Kidney glomerular epithelial cell (primary cell): ENCODE measurements at regions not wholly inside any gene's neighbourhood (a gene's known extent, or its start where the extent isn't known, plus 50 kb on each side); places are given as distances from the start of the nearest gene placed in this dataset.

ENCODE experiments used
- DNase-seq: peaks from one replicate; lab custom pipeline; 2025; lab: John Stamatoyannopoulos, UW

DNA sequence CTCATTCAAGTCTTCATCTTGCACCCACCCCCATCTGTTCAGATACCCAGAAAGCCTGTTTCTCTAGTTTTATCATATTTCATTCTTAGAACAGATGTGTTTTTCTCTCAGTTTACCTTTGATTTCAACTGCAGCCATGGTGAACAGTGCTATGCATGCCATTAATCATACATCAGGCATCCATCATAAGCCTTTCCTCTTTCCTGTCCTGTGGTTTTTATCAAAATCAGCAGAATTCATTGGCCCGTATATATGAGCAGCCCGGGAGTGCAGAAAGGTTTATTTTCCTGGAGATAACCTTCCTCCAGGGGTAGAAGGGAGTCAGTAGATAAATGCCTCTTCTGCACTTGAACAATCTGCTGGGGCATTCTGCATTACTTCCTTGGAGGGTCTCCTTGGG, 65.7 kb downstream of the IL21 start:
- no peak for DNase-seq

DNA sequence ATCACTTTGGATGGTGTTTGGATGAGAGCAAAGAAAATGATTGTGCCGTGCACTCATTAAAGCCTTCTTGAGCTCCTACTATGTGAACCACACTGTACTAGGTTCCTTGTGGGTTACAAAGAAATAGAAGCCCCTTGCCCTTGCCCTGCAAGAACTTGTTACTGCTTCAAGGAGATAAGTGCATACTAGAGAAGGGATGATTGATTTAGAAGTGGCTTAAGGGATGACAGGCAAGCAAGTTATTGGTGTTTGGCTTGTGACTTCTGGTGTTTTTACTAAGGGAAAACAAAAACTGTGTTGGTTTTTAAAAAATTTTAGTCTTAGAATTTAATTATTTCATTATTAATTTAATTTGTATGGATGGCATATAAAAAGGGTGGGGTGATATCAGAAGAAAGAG, 67.4 kb downstream of the IL21 start:
- DNase-seq, result no peak

DNA sequence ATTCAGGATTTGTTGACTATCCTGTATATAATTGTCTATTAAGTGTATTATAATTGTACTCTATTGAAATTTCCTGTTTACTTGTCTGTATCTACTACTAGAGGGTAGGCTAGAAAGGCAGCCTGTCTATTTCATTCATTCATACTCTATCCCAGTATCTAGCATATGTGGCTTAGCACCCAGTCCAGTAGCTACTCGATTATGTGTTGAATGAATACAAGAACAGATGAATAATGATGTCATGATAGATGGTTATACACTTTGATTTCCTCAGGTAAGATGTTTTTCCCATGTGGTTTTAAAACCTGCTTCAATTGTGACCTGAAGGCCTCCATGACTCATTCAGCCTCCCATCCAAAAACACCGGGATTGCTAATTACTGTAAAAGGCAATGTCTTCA, 68.0 kb downstream of the IL21 start:
- no peak for DNase-seq

DNA sequence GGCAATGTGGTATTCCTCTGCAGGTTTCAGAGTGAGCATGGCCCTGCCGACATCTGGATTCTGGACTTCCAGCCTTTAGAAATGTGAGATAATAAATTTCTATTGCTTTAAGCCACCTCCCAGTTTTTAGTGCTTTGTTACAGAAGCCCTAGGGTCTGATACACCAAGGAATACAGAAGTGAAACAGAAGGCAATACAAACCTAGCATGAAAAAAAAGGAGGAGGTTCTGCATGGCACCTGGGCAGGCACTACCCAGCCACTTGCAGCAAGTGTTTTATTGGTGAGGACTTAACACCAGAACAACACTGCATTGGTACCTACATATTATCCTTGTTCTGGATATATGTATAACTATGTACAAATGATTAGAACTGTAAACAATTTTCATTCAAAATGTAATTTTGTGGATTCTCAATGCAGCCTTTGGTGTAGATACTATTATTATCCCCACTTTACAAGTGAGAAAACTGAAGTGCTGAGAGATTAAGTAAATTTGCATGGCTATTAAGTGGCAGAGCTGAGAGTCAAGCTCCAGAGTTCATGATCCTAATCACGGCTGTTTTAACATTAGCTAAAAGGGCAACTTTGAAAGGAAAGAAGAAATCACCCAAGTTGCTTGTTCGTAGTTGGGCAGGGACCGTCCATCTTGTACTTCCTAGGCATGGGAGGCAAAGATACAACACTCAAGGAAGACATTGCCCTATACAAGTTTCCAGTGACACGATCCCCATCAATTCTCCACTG, 71.8 kb downstream of the IL21 start:
- no peak for DNase-seq

DNA sequence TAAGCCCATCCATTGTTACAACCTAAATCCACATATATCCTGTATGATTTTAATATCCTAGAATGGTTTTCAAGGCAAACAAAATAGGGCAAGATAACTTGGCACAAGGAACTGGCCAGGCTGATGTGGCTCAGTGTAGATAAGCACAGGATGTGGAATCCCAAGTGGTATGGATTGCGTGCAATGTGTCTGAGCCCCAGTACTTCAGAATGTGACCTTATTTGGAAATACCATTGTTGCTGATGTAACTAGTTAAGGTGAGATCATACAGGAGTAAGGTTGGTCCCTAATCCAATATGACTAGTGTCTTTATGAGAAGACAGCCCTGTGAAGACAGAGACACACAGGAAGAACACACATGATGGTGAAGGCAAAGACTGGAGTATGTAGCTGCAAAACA, 72.4 kb downstream of the IL21 start:
- no peak for DNase-seq

DNA sequence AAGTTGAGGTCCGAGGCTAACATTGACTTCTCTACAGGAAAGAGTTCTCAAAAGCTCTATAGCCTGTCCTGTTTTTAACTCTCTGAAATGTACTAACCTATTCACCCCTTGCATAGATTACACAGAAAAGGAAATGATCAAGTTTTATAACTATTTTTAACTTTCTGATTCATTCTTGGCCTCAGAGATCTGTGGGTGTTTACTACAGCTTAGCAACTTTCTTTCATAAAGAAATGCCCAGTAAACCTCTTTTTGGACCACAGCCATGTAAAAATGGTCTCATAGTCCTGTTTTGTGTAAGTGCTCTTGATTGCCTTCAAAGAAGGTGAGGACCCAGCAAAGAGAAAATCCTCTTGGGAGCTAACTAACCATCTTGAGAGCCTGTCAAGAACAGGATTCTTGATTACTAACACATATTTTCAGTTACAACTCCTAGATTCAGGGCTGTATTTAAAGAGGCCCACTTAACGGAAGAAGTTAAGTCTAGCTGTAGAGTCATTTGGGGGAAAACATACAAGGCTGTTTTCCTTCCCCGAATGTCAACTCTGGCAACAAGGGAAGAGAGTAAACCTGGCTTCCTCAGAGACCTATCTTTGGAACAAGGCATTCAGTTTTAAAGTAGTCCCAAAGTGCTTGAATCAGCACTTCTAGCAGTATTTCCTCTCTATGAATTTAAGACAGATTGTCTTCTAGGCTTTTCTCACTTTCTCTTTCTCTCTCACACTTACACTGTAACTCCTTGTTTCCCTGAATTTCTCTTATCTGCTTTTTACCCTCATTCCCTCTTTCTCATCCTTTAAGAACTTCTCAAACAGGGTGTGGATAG, 78.2 kb downstream of the IL21 start:
- DNase-seq, result no peak

DNA sequence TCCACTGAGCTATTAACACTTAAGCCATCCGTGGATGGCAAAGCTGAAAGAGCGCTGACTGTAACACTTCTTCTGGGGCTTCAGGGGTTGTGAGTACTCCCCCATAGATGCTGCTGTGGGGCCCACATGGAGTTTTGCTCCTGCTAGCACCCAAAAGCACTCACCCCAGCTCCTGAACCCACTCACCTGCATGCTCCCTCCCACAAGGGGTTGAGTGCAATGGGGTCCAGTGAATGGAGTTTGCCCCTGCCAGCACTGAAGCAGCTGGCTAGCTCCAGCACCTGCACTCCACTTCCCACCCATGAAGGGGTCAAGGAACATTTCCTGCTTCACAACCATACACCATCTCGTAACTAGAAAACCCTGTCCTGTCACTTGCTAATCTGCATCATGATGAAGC, 78.9 kb downstream of the IL21 start:
- DNase-seq, result no peak

DNA sequence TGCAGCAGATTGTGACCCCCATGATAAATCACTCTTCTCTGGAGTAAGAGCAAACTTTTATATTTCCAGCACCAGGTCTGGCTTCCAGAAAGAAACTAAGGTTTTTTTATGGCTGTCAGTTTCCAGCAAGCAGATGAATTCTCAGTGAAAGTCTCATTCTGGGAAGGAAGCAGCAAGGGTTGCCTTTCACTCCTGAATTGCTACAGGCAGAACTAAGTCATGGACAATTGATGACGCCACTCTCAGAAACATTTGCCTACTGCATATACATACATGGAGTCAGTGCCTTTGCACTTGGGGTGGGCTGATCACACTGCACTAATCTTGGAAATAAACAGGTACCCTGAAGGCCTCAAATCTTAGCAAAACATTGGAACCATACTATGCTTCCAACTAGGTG, 80.0 kb downstream of the IL21 start:
- no peak for DNase-seq

DNA sequence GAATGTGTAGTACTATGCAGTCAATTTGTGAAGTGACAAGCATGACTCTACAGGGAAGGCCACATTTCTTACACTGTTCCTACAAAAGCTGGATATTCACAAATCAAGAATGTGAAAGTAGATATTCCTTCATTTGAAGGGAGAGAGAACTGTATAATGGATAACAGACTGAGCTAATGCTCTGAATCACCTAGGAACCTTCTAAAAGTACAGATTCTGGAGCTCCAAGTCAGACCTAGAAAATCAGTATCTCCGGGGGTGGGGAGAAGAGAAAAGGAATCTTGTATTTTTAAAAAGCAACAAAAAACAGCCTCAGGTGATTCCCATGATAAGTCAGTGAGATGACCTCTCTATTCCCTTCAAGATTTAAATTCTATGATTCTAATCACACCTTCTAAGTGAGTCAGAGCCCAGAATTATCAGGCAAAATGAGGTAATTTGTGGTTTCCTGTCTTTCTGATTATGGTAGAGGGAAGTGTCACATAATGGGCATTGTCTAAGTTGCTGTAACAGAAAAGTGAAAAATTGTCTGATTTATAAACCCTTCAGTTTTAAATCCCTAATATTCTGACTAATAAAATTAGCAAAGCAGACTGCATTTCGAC, 80.9 kb downstream of the IL21 start:
- peak; percentile 31 for DNase-seq

DNA sequence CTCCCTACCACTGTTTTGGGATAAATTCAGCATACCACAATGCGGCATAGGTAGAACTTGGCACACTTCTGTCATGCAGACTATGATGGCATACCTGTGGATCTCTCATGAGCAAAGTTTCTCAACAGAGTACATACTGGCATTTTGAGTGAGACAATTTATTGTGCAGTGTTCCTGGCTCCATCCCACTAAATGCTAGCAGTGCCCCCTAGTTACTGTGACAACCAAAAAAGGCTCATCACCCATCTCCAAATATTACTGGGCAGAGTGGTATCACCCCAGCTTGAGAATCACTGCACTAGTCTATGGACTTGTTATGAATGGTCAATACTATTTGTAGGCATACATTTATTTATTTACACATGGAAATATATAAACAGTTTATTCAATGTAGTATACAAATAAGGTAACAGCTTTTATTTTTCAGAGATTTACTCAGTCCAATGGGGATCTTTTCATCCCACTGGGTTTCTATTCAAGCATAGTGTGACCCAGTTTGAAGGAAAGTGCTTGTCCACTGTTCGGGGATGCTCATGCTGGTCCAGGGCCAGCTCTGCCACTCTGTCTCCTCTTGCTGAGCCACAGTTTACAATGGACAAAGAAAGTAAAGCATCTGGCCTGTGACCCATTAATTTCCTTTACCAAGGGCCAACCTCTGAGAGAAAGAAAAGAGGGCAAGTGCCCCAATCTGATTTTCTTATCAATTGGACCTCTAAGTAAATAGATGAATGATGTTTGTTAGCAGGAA, 81.0 kb upstream of the IL2 start:
- no peak for DNase-seq

DNA sequence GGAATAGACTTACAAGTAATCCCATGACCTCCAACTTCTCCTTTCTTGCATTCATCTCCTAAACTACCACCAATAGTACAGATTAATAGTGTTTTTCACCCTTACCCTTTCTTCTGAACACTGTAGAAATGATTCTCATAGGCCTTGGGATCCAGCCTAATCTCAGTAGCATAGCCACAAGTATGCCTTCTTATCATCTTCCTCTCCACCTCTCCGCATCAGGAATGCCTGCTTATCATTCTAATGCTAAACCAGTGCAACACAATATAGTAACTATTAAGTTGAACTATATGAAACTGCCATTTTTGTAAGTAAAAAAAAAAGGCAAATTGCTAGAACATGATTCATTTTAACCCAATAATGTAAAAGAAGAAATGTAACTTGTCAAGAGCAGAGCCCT, 79.5 kb upstream of the IL2 start:
- DNase-seq, result no peak

DNA sequence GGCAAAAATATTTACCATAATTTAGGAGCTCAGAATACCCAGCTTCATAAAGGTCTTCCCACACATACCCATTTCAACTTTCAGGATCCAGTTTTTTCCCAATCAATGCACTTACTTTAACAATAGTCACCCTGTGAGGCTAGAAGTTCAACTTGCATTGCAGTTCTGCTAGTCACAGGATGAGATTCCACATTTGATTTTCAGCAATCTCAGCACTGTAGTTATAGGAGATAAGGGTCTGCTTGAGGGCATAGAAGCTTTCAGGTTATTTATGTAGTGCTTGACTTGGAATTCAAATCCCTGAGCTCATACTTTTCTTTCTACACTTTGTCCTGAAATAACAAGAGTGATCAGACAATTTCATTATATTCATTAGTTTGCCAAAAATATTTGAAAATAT, 78.3 kb upstream of the IL2 start:
- DNase-seq, result no peak

DNA sequence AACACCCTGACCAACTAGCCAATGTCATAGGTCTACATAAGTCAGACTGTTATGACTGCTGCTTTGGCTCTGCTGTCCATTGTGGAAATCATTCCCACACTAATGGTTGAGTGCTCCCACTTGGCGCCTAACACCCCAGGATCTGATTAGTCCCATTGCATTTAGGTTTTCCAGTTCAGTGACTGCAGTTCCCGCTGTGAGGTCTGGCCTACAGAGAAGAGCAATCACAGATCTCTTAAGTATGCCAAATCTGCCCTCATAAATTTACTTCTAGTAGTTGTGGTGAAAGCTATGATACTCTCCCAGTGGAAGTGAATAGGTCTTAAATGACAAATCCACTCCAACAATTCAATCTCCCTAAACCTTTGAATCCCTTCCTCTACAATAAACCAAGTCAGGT, 77.3 kb upstream of the IL2 start:
- no peak for DNase-seq

DNA sequence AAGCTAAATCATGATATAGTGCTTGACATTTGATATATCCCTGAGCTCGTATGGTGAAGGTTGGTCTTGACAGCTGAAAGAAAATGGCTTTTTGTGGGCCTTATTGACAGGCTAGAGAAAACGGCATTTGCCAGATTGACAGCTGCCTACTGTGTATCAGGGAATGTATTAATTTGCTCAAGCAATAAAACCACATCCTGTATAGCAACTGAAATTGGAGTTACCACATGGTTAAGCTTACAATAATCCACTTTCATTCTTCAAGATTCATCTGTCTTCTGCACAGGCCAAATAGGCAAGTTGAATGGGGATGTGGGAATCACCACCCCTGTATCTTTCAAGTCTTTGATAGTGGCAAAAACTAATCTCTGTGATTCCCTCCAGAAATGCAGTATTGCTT, 76.2 kb upstream of the IL2 start:
- no peak for DNase-seq

DNA sequence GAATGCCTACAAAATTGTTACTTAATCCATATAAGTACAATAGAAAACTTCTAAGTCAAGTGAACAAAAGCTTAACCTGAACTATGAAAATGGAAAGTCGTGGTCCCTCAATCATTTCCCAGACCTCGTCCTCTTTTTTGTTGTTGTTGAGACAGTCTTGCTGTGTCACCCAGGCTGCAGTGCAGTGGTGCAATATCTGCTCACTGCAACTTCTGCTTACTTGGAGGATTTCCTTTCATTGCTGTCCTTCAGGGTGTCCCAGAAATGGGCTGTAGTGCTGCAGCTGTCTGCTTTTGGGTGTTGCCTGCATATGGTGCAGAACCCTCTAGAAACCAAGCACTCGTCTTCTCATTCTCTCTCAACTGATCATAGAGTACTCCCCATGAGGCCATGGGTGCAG, 75.0 kb upstream of the IL2 start:
- no peak for DNase-seq

DNA sequence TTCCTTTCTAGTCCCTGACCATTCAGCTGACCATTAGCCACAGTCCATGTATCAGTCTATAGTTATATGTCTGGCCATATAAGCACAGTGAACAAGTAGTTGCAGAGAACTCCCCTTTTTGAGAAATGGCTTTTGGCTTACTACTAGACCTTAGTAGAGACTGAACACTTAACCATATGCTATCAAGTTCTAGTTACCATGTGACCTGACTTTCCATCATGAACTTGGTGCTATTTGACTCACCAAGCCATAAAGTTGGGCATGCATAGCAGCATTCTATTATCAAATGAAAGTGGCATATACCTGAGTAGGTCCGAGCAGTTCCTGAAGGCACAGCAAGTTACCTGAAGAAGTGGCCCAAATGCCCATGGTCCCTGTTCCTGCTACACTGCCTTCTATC, 74.5 kb upstream of the IL2 start:
- no peak for DNase-seq

DNA sequence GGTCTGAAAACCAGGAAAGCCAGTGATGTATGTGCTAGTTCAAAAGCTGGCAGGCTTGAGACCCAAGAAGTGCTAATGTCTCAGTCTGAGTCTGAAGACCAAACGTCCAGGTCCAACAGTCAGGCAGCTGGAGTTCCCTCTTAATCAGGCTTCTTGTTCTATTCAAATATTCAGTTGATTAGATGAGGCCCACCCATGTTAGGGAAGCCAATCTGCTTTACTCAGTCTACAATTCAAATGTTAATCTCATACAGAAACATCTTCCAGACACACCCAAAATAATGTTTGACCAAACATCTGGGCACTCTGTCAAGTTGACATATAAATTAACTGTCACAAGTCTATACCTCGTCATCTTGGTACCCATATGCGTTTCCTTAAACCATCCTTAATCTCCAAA, 72.4 kb upstream of the IL2 start:
- no peak for DNase-seq

DNA sequence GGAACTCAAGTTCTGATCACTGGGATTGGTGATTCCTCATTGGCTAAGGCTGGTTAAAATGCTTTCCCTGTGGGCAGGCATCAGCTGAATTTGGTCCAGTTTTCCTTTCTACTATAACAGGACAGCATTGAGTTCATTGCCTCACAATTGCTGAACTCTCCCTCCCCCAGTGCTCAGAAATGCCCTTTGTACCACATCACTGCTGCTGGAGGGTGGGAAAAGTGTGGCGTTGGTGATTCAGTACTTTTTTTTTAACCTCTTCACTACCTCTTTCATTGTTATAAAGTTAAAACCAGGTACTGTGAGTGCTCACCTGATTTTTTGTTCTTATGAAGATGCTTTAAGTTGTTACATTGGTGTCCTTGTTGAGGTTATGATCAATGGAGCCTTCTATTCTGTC, 69.3 kb upstream of the IL2 start:
- no peak for DNase-seq

DNA sequence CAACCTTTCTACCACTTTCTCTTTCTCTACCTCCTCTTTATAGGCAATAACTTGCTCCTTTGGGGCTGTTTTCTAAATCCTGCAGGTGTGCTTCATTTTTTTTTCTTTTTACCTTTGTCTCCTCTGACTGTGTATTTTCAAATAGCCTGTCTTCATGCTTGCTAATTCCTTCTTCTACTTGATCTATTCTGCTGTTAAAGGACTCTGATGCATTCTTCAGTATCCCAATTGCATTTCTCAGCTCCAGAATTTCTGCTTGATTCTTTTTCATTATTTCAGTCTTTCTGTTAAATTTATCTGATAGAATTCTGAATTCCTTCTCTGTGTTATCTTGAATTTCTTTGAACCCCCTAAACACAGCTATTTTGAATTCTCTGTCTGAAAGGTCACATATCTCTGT, 67.7 kb upstream of the IL2 start:
- no peak for DNase-seq

DNA sequence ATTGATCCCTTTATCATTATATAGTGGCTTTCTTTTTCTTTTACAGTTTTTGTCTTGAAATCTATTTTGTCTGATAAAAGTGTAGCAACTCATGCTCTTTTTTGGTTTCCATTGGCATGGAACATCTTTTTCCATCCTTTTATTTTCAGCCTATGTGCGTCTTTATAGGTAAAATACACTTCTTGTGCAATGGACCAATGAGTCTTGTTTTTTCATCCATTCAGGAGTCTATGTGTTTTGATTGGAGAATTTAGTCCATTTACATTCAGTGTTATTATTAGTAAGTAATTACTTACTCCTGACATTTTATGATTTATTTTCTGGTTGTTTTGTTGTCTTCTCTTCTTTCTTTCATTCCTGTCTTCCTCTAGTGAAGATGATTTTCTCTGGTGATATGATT, 66.4 kb upstream of the IL2 start:
- DNase-seq, result no peak

DNA sequence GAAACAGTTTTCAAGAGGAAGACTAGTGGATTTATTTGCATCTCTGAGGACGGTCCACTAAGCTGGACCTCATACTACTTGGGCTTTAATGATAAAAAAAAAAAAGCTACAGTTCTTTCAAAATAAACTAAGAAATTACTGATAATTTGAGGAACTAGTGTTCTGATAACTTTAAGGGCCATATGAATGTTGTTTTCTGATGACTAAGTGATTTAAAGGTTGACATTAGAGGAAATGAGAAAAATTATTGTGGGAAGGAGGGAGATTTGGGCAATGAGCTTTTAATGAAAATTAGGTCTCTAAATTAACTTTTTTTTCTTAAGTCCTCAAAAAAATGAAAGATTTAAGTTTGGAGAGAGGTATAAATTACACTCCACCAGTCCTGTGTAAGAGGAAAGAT, 60.8 kb upstream of the IL2 start:
- DNase-seq, result no peak

DNA sequence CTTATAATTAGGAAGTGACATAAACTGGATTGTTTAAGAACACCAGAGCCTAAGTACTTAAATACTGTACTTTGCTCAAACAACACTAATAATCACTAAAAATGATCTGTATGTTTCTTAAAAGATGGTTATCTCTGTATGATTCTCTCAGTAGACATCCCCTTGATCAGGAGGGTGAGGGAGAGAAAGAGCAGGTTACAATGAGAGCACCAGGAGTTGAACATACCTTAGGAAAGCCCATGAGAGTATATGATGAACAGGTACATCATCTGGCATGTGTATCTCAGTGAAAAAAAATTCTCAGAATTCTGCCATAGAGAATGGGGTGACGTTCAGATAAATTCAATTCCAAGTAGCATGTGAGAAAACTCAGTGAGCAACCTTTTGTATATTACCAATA, 59.9 kb upstream of the IL2 start:
- DNase-seq, result no peak

DNA sequence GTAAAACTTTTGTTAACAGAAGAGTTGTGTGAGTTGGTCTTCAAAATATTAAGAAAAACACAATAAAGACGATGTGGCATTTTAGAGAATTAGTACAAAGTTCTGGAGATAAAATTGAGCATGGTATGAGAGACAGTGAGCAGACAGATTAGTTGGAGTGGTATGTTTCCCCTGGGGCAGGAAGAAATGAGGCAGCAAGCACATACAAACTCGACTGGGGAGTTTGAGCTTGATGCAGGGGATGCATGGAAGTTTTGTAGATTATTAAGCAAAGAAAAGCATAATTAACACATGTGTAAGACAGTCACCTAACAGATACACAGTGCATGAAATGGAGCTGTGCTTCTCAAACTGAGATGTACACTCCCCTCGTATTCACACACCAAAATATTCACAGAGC, 58.1 kb upstream of the IL2 start:
- DNase-seq, result no peak
